HCT116 (cell line): ENCODE measurements at regions not wholly inside any gene's neighbourhood (a gene's known extent, or its start where the extent isn't known, plus 50 kb on each side); places are given as distances from the start of the nearest gene placed in this dataset.

Experiments used
- ATAC-seq: fragments of 200-7000 bp; cut with Tn5 transposase; 2 replicates; pipeline ENCODE4 v1.9.1; 2020; ENCODE audit warnings: mild to moderate bottlenecking, moderate library complexity
- BruUV-seq: library from RNA; stranded (reverse); fragments of 400-500 nt; replicated peaks from 2 replicates; lab custom pipeline; 2021; lab: Mats Ljungman, UMichigan
- CTCF ChIA-PET: fragments of 300-600 bp; sonication (Branson Sonifier 250); formaldehyde crosslinking; loops from one replicate; lab custom pipeline; 2021; ENCODE audit warnings: antibody characterized with exemption; lab: Charles Lee
- POLR2A ChIA-PET: fragments of 300-600, 350-600 bp; sonication (Branson Sonifier 250); formaldehyde crosslinking; loops from one replicate; lab custom pipeline; 2021; ENCODE audit warnings: antibody characterized with exemption; lab: Charles Lee
- RAD21 ChIA-PET, 2 experiments: fragments of 300-600 bp; sonication (Branson Sonifier 250); formaldehyde crosslinking; loops; one replicate each; lab custom pipeline; 2023; ENCODE audit warnings: low total read pairs in 2 of 2; ENCODE audit not compliant: uncharacterized antibody in 2 of 2, unreplicated experiment in 2 of 2, low non-redundant PET in 1 of 2; lab: Charles Lee
- DNase-seq: peaks from one replicate; pipeline ENCODE4 v3.0.0-alpha.2; 2010; ENCODE audit warnings: low read depth, low spot score
- H2AFZ ChIP-seq: fragments of 200-600 bp; shearing (Covaris generic), sonication (generic); 2 replicates; pipeline ENCODE4 v1.6.1; 2017; ENCODE audit warnings: low read depth, mixed run types, mixed read lengths, antibody characterized with exemption, low read length; ENCODE audit not compliant: poor library complexity, severe bottlenecking
- H3K27ac ChIP-seq: 2 replicates; pipeline ENCODE4 v1.5.1; 2012; ENCODE audit warnings: low read depth, low read length
- H3K27me3 ChIP-seq: fragments of 200-600 bp; sonication (generic); 2 replicates; pipeline ENCODE4 v1.6.1; 2016; ENCODE audit warnings: mixed run types, low read length, mixed read lengths; ENCODE audit not compliant: insufficient read depth
- H3K36me3 ChIP-seq, 2 experiments: fragments of 200-500 bp in 1 of 2; fragments of 200-600 bp in 1 of 2; sonication (Bioruptor generic) in 1 of 2; sonication (generic) in 1 of 2; 2 replicates each; pipeline versions ENCODE4 v1.5.1 to v1.6.1; 2014 to 2016; ENCODE audit warnings: low read length in 2 of 2, inconsistent platforms in 1 of 2, mixed read lengths in 1 of 2, mixed run types in 1 of 2; ENCODE audit not compliant: insufficient read depth in 2 of 2, control insufficient read depth in 1 of 2
- H3K4me1 ChIP-seq, 2 experiments: fragments of 200-600 bp in 1 of 2; sonication (generic) in 1 of 2; 2 replicates each; pipeline versions ENCODE4 v1.5.1 to v1.6.1; 2012 to 2017; ENCODE audit warnings: low read length in 2 of 2, inconsistent platforms in 1 of 2, mild to moderate bottlenecking in 1 of 2, mixed read lengths in 1 of 2, mixed run types in 1 of 2, moderate library complexity in 1 of 2; ENCODE audit not compliant: insufficient read depth in 2 of 2, control insufficient read depth in 1 of 2
- H3K4me2 ChIP-seq: fragments of 200-600 bp; sonication (generic); 2 replicates; pipeline ENCODE4 v1.6.1; 2017; ENCODE audit warnings: mixed run types, low read length, mixed read lengths
- H3K4me3 ChIP-seq, 2 experiments: fragments of 200-600 bp in 1 of 2; sonication (generic) in 1 of 2; replicated peaks in 1 of 2; 2 replicates each; pipeline ENCODE4 v1.5.1; 2011 to 2016; ENCODE audit warnings: low read length in 2 of 2, control low read depth in 1 of 2, low read depth in 1 of 2, mild to moderate bottlenecking in 1 of 2, mixed read lengths in 1 of 2, mixed run types in 1 of 2
- H3K79me2 ChIP-seq: fragments of 200-600 bp; sonication (generic); 2 replicates; pipeline ENCODE4 v1.6.1; 2017; ENCODE audit warnings: mild to moderate bottlenecking, mixed run types, low read length, moderate library complexity, mixed read lengths; ENCODE audit not compliant: insufficient read depth
- H3K9ac ChIP-seq: fragments of 200-600 bp; sonication (generic); 2 replicates; pipeline ENCODE4 v1.6.1; 2016; ENCODE audit warnings: low read length, mixed read lengths
- H3K9me2 ChIP-seq: fragments of 200-600 bp; sonication (generic), shearing (Covaris generic); 2 replicates; pipeline ENCODE4 v1.6.1; 2017; ENCODE audit warnings: mixed run types, mild to moderate bottlenecking, moderate library complexity; ENCODE audit not compliant: insufficient read depth
- H3K9me3 ChIP-seq, 2 experiments: fragments of 200-500 bp in 1 of 2; fragments of 200-600 bp in 1 of 2; sonication (Bioruptor generic) in 1 of 2; sonication (generic) in 1 of 2; 2 replicates each; pipeline ENCODE4 v1.6.1; 2014 to 2017; ENCODE audit warnings: low read length in 2 of 2, mixed read lengths in 2 of 2, inconsistent platforms in 1 of 2, low read depth in 1 of 2, mild to moderate bottlenecking in 1 of 2, mixed run types in 1 of 2, moderate library complexity in 1 of 2; ENCODE audit not compliant: control insufficient read depth in 1 of 2, insufficient read depth in 1 of 2
- H4K20me1 ChIP-seq: fragments of 200-600 bp; sonication (generic), shearing (Covaris generic); 2 replicates; pipeline ENCODE4 v1.6.1; 2017; ENCODE audit warnings: mixed run types, mild to moderate bottlenecking, moderate library complexity; ENCODE audit not compliant: insufficient read depth
- ATF3 ChIP-seq: IDR thresholded peaks from 2 replicates; pipeline ENCODE4 v1.6.1; 2012
- CBX3 ChIP-seq: IDR thresholded peaks from 2 replicates; pipeline ENCODE4 v1.6.1; 2012; ENCODE audit warnings: low read depth
- CTCF ChIP-seq, 3 experiments: fragments of 200-600 bp in 1 of 3; sonication (generic) in 1 of 3; IDR thresholded peaks in 2 of 3; conservative IDR thresholded peaks in 1 of 3; 2 replicates each; pipeline ENCODE4 v1.5.1; 2012 to 2017; ENCODE audit warnings: low read depth in 2 of 3, low read length in 2 of 3, antibody characterized with exemption in 1 of 3, borderline replicate concordance in 1 of 3, control low read depth in 1 of 3, mild to moderate bottlenecking in 1 of 3, mixed read lengths in 1 of 3, mixed run types in 1 of 3, moderate library complexity in 1 of 3; ENCODE audit not compliant: insufficient read depth in 1 of 3
- EGR1 ChIP-seq: IDR thresholded peaks from 2 replicates; pipeline ENCODE4 v1.6.1; 2012; ENCODE audit warnings: low read depth
- FOSL1 ChIP-seq: IDR thresholded peaks from 2 replicates; pipeline ENCODE4 v1.6.1; 2012; ENCODE audit warnings: low read depth
- JUND ChIP-seq: IDR thresholded peaks from 2 replicates; pipeline ENCODE4 v1.6.1; 2012
- MAX ChIP-seq: IDR thresholded peaks from 2 replicates; pipeline ENCODE4 v1.6.1; 2012
- POLR2A ChIP-seq: IDR thresholded peaks from 2 replicates; pipeline ENCODE4 v1.7.0; 2011; ENCODE audit warnings: borderline replicate concordance; ENCODE audit not compliant: insufficient read depth, insufficient read length; ENCODE audit errors: extremely low read depth
- POLR2AphosphoS5 ChIP-seq: IDR thresholded peaks from 2 replicates; pipeline ENCODE4 v1.6.1; 2011; ENCODE audit warnings: mild to moderate bottlenecking, low read depth, low read length, moderate library complexity
- SRF ChIP-seq: IDR thresholded peaks from 2 replicates; pipeline ENCODE4 v1.6.1; 2012; ENCODE audit warnings: low read depth
- TCF7L2 ChIP-seq: IDR thresholded peaks from 2 replicates; pipeline ENCODE4 v1.7.0; 2011; ENCODE audit warnings: borderline replicate concordance, inconsistent platforms; ENCODE audit not compliant: insufficient read depth, insufficient read length; ENCODE audit errors: extremely low read depth
- YY1 ChIP-seq: IDR thresholded peaks from 2 replicates; pipeline ENCODE4 v1.6.1; 2011; ENCODE audit warnings: low read length, low read depth, moderate library complexity, mild to moderate bottlenecking; ENCODE audit not compliant: insufficient replicate concordance; ENCODE audit errors: extremely low read depth
- ZBTB33 ChIP-seq: IDR thresholded peaks from 2 replicates; pipeline ENCODE4 v1.6.1; 2011; ENCODE audit warnings: mild to moderate bottlenecking, low read length, moderate library complexity; ENCODE audit not compliant: insufficient replicate concordance; ENCODE audit errors: extremely low read depth
- ZNF274 ChIP-seq: fragments of 200-500 bp; sonication (Bioruptor generic); IDR thresholded peaks from 2 replicates; pipeline ENCODE4 v1.6.1; 2014; ENCODE audit warnings: mild to moderate bottlenecking, low read depth, low read length, inconsistent platforms
- intact Hi-C: fragments of 100-400 bp; cut with micrococcal nuclease; formaldehyde crosslinking; loops from 2 replicates; pipeline ENCODE4 v1.10.0; 2022

GRCh38 chr21:23316190-23316589 is 2291.1 kb downstream of the MRPL39 start:
- no peak for DNase-seq
- intact Hi-C loops, result no loop called here
- ChIA-PET CTCF (no interaction called here), RAD21 (no interaction called here), POLR2A (no interaction called here)
- no peaks in the 10 kb centered on the region for H3K27me3 ChIP-seq
- peaks cover 0 to 32% of the 10 kb centered on the region in 2 experiments; a peak in 3 of 4 replicates for H3K9me3 ChIP-seq
- H3K79me2 ChIP-seq, result no peaks in the 10 kb centered on the region
- H3K9me2 ChIP-seq, result no peaks in the 10 kb centered on the region
- no peak overlapping the region for H3K27ac ChIP-seq
- BruUV-seq, result no TSS peak
- no peaks in the 10 kb centered on the region for H3K36me3 ChIP-seq
- no peaks in the 10 kb centered on the region for H4K20me1 ChIP-seq
- no peak overlapping the region for H3K4me2 ChIP-seq
- no peak for ATAC-seq
- no peak overlapping the region for H3K4me3 ChIP-seq
- no peak overlapping the region for H2AFZ ChIP-seq
- no peaks in the 10 kb centered on the region for H3K4me1 ChIP-seq
- TF ChIP-seq ZBTB33, result no peak
- TF ChIP-seq JUND, result no peak
- TF ChIP-seq EGR1, result no peak
- no peak for TF ChIP-seq POLR2A
- no peak overlapping the region for H3K9ac ChIP-seq

- no peaks in the 10 kb centered on the region for H3K27me3 ChIP-seq
- BruUV-seq, result no TSS peak
- POLR2A ChIA-PET, result no interaction called here
- H3K27ac ChIP-seq, result no peak overlapping the region
- CTCF ChIA-PET, result no interaction called here
- H4K20me1 ChIP-seq, result no peaks in the 10 kb centered on the region
- DNase-seq (no peak), ATAC-seq (no peak)
- no peaks in the 10 kb centered on the region for H3K4me1 ChIP-seq
- no peak overlapping the region for H3K4me2 ChIP-seq
- no peaks in the 10 kb centered on the region for H3K36me3 ChIP-seq
- intact Hi-C loops, result no loop called here
- H3K79me2 ChIP-seq, result no peaks in the 10 kb centered on the region
- no peak overlapping the region for H3K9ac ChIP-seq
- RAD21 ChIA-PET, result no interaction called here
- peaks cover 0 to 14% of the 10 kb centered on the region in 2 experiments; a peak in 2 of 4 replicates for H3K9me3 ChIP-seq
- no peaks in the 10 kb centered on the region for H3K9me2 ChIP-seq
- H2AFZ ChIP-seq, result no peak overlapping the region
- H3K4me3 ChIP-seq, result no peak overlapping the region
- TF ChIP-seq CBX3 (no peak), TCF7L2 (no peak), MAX (no peak), ZBTB33 (no peak), JUND (no peak), YY1 (no peak), FOSL1 (no peak), SRF (no peak), ATF3 (no peak), CTCF (IDR thresholded peaks at IDR 0.05 in 2 of 3, conservative IDR thresholded peaks at IDR 0.05 in 1 of 3; ENCODE audit: borderline replicate concordance in 1 of 3, insufficient read depth in 1 of 3, low read depth in 2 of 3, low read length in 2 of 3) (no peak), ZNF274 (no peak), POLR2AphosphoS5 (no peak), EGR1 (no peak)
Observed at GRCh38 chr21:23308741-23309140, 2298.5 kb downstream of the MRPL39 start.
